Osteocyte (in vitro differentiated cells): ENCODE measurements at regions not wholly inside any gene's neighbourhood (a gene's known extent, or its start where the extent isn't known, plus 50 kb on each side); places are given as distances from the start of the nearest gene placed in this dataset.

Source experiments
- DNase-seq: peaks from one replicate; pipeline ENCODE4 v3.0.0; 2021; ENCODE audit warnings: mixed read lengths; ENCODE audit not compliant: unreplicated experiment; ENCODE audit errors: extremely low spot score
- H3K27ac Mint-ChIP-seq: one replicate; pipeline ENCODE4 v1.8.0; 2021; ENCODE audit warnings: mild to moderate bottlenecking, mixed read lengths; ENCODE audit not compliant: unreplicated experiment
- H3K27me3 Mint-ChIP-seq: one replicate; pipeline ENCODE4 v1.8.0; 2021; ENCODE audit warnings: mixed read lengths; ENCODE audit not compliant: unreplicated experiment
- H3K36me3 Mint-ChIP-seq: one replicate; pipeline ENCODE4 v1.8.0; 2021; ENCODE audit warnings: mixed read lengths; ENCODE audit not compliant: unreplicated experiment
- H3K4me1 Mint-ChIP-seq: one replicate; pipeline ENCODE4 v1.8.0; 2021; ENCODE audit warnings: mixed read lengths; ENCODE audit not compliant: unreplicated experiment
- H3K4me3 Mint-ChIP-seq: one replicate; pipeline ENCODE4 v1.8.0; 2021; ENCODE audit warnings: mild to moderate bottlenecking, moderate library complexity, mixed read lengths; ENCODE audit not compliant: unreplicated experiment
- H3K9me3 Mint-ChIP-seq: one replicate; pipeline ENCODE4 v1.8.0; 2021; ENCODE audit warnings: mixed read lengths; ENCODE audit not compliant: unreplicated experiment
- TF ChIP-seq, protein P1 (sequence below): fragments of 200-600 bp; sonication (generic); IDR thresholded peaks from 2 replicates; pipeline ENCODE4 v1.5.0; 2021; ENCODE audit warnings: antibody characterized with exemption, mild to moderate bottlenecking, moderate library complexity

DNA sequence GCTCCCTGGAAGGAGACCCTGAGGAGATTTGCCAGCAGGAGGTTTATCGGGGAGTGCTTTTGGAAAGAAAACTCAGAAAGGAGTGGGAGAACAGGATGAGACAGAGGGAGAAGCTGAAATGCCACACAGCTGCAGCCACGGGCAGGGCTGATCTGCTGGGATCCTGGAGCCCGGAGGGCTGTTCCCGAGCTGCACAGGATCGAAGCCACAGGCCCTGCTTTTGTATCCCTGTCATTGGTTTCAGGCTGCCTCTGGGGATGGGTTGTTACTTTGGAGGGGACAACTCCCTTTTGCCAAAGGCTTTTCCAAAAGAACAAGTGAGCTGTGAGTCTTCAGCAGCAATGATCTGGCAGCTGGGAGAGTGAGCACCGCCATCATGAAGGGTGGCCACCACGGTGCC lies 152.5 kb upstream of the PTCH1 start:
- Mint-ChIP-seq H3K4me1 (peaks cover 6% of the 10 kb centered on the region), H3K27me3 (peaks cover 74% of the 10 kb centered on the region), H3K36me3 (no peaks in the 10 kb centered on the region), H3K9me3 (no peaks in the 10 kb centered on the region), H3K4me3 (no peak overlapping the region), H3K27ac (no peak overlapping the region)
- TF ChIP-seq, protein P1, sequence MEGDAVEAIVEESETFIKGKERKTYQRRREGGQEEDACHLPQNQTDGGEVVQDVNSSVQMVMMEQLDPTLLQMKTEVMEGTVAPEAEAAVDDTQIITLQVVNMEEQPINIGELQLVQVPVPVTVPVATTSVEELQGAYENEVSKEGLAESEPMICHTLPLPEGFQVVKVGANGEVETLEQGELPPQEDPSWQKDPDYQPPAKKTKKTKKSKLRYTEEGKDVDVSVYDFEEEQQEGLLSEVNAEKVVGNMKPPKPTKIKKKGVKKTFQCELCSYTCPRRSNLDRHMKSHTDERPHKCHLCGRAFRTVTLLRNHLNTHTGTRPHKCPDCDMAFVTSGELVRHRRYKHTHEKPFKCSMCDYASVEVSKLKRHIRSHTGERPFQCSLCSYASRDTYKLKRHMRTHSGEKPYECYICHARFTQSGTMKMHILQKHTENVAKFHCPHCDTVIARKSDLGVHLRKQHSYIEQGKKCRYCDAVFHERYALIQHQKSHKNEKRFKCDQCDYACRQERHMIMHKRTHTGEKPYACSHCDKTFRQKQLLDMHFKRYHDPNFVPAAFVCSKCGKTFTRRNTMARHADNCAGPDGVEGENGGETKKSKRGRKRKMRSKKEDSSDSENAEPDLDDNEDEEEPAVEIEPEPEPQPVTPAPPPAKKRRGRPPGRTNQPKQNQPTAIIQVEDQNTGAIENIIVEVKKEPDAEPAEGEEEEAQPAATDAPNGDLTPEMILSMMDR: no peak
- no peak for DNase-seq

- Mint-ChIP-seq H3K9me3 (no peaks in the 10 kb centered on the region), H3K36me3 (no peaks in the 10 kb centered on the region)
Measured at GRCh38 chr9:95667789-95668188, 151.0 kb upstream of the PTCH1 start.

GRCh38 chr9:95666785-95667155 lies 150.0 kb upstream of the PTCH1 start:
- H3K27me3 Mint-ChIP-seq: peaks cover 59% of the 10 kb centered on the region
- no peak overlapping the region for H3K27ac Mint-ChIP-seq
- DNase-seq: no peak
- peaks cover 6% of the 10 kb centered on the region for H3K4me1 Mint-ChIP-seq
- no peaks in the 10 kb centered on the region for H3K36me3 Mint-ChIP-seq
- no peak overlapping the region for H3K4me3 Mint-ChIP-seq
- no peaks in the 10 kb centered on the region for H3K9me3 Mint-ChIP-seq
- TF ChIP-seq, protein P1: no peak

More at GRCh38 chr9:95667789-95668188, 151.0 kb upstream of the PTCH1 start:
- H3K4me1 Mint-ChIP-seq: peaks cover 6% of the 10 kb centered on the region
- TF ChIP-seq, protein P1: no peak
- no peak overlapping the region for H3K4me3 Mint-ChIP-seq
- peaks cover 66% of the 10 kb centered on the region for H3K27me3 Mint-ChIP-seq
- no peak for DNase-seq
- no peak overlapping the region for H3K27ac Mint-ChIP-seq

DNA sequence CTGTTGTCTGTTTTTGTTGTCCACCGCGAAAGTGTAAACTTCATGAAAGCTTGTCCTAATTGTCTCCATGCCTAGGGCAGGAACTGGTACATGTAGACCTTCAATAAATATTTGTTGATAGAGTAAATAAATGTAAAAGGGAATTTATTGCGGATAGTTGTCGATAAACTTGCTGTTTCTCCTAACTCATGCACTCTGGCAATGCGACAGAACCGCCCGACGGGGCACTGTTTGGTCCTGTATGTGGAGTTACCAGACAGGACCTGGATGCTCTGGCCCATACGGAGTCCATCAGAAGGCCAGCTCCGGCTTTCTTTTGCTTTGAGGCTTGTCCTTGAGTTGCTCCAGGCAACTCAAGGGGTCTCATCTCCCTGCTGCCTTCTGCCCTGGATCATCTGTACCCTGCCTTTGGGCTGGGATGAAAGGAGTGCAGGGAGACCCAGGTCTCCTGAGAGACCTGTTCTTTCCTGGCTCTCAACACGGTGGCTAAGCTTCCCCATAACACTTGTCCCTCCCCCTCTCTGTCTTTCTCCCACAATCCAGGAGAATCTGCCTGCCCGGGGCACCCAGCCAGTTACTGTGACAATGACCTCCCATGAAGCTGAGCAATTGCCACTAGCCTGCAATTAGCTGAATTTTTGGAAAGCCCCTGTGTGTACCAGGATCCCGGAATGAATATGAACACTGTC lies 149.5 kb upstream of the PTCH1 start:
- Mint-ChIP-seq H3K27ac (no peak overlapping the region), H3K36me3 (no peaks in the 10 kb centered on the region), H3K4me3 (no peak overlapping the region), H3K9me3 (no peaks in the 10 kb centered on the region), H3K4me1 (peaks cover 6% of the 10 kb centered on the region), H3K27me3 (peaks cover 57% of the 10 kb centered on the region)
- TF ChIP-seq, protein P1: no peak
- no peak for DNase-seq

DNA sequence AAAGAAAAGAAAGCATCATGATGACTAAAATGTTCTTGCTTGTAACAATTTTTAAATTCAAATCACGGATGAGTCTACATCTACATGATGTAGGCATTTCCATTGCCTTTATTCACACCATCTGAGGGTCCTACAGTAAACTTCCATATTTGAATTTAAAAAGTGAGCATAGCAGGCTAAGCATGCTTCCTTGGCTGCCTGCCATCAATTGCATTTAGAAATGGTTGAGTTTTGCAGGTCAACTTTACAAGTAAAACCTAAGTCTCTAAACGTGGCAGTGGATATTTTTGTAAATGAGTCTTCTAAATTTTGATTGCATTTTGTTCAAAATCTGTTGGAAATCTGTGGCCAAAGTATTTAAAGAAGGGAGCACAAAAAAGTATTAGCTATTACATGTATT lies 136.5 kb upstream of the PTCH1 start:
- H3K4me1 Mint-ChIP-seq: no peaks in the 10 kb centered on the region
- peaks cover 48% of the 10 kb centered on the region for H3K27me3 Mint-ChIP-seq
- H3K4me3 Mint-ChIP-seq: no peak overlapping the region
- TF ChIP-seq, protein P1: no peak
- DNase-seq: no peak
- no peaks in the 10 kb centered on the region for H3K9me3 Mint-ChIP-seq
- H3K36me3 Mint-ChIP-seq: no peaks in the 10 kb centered on the region
- no peak overlapping the region for H3K27ac Mint-ChIP-seq
